HG03097 (cell line): ENCODE measurements at regions not wholly inside any gene's neighbourhood (a gene's known extent, or its start where the extent isn't known, plus 50 kb on each side); places are given as distances from the start of the nearest gene placed in this dataset.

Source experiments
- ATAC-seq: cut with Tn5 transposase; IDR thresholded peaks from one replicate; pipeline ENCODE4 v1.9.1; 2021; ENCODE audit not compliant: unreplicated experiment, low FRiP score

- ATAC-seq: no peak
Observed at GRCh38 chr2:196380098-196380497, 208.7 kb upstream of the STK17B start.

- ATAC-seq: no peak
Observed at GRCh38 chr2:196380575-196380974, 209.2 kb upstream of the STK17B start.

- ATAC-seq: no peak
Observed at GRCh38 chr2:196381464-196381863, 210.1 kb upstream of the STK17B start.

- no peak for ATAC-seq
Observed at GRCh38 chr2:196383799-196384198, 212.4 kb upstream of the STK17B start.

GRCh38 chr2:196384729-196385128 is 213.4 kb upstream of the STK17B start:
- no peak for ATAC-seq

- no peak for ATAC-seq
Observed at GRCh38 chr2:196389670-196390069, 218.3 kb upstream of the STK17B start.

- ATAC-seq: no peak
Observed at GRCh38 chr2:196390243-196391148, 219.1 kb upstream of the STK17B start.

- ATAC-seq: no peak
Observed at GRCh38 chr2:196391149-196391479, 219.7 kb upstream of the STK17B start.

GRCh38 chr2:196399096-196399495 is 227.7 kb upstream of the STK17B start:
- ATAC-seq: no peak

- ATAC-seq: no peak
Observed at GRCh38 chr2:196399722-196400691, 228.6 kb upstream of the STK17B start.

GRCh38 chr2:196403471-196403870 is 232.1 kb upstream of the STK17B start:
- no peak for ATAC-seq

GRCh38 chr2:196404276-196404675 is 232.9 kb upstream of the STK17B start:
- ATAC-seq: no peak

- no peak for ATAC-seq
Observed at GRCh38 chr2:196407675-196408264, 231.7 kb upstream of the CCDC150 start.

- ATAC-seq: no peak
Observed at GRCh38 chr2:196409376-196409775, 230.1 kb upstream of the CCDC150 start.

- ATAC-seq: no peak
Observed at GRCh38 chr2:196410008-196410407, 229.5 kb upstream of the CCDC150 start.

- ATAC-seq: peak; percentile 80
Observed at GRCh38 chr2:196413821-196414274, 225.7 kb upstream of the CCDC150 start.

GRCh38 chr2:196415384-196415783 is 224.1 kb upstream of the CCDC150 start:
- no peak for ATAC-seq

- no peak for ATAC-seq
Observed at GRCh38 chr2:196420143-196420542, 219.4 kb upstream of the CCDC150 start.

GRCh38 chr2:196421880-196422279 is 217.6 kb upstream of the CCDC150 start:
- no peak for ATAC-seq

GRCh38 chr2:196422361-196422760 is 217.2 kb upstream of the CCDC150 start:
- ATAC-seq: no peak

GRCh38 chr2:196426122-196426521 is 213.4 kb upstream of the CCDC150 start:
- ATAC-seq: no peak
